ENCODE measurements at regions not wholly inside any gene's neighbourhood (a gene's known extent, or its start where the extent isn't known, plus 50 kb on each side); places are given as distances from the start of the nearest gene placed in this dataset.
"Not testable (repeated sequence)": the region's sequence is repeated elsewhere in the genome, so short reads cannot be mapped to it uniquely, and the experiment has no call there.

GRCh38 chr13:97866346-97866745, 87.1 kb upstream of the IPO5 start:
- intact Hi-C loops (cut with micrococcal nuclease), result no loop called here

- intact Hi-C loops (cut with micrococcal nuclease), result no loop called here
Observed at GRCh38 chr13:97866751-97867150, 86.7 kb upstream of the IPO5 start.

- intact Hi-C loops (cut with micrococcal nuclease), result no loop called here
Observed at GRCh38 chr13:97873398-97873797, 80.1 kb upstream of the IPO5 start.

GRCh38 chr13:97875218-97875617, 78.3 kb upstream of the IPO5 start:
- intact Hi-C loops (cut with micrococcal nuclease), result no loop called here

- intact Hi-C loops (cut with micrococcal nuclease), result no loop called here
Observed at GRCh38 chr13:97875911-97876310, 77.6 kb upstream of the IPO5 start.

- intact Hi-C loops (cut with micrococcal nuclease), result no loop called here
Observed at GRCh38 chr13:97878431-97879375, 74.8 kb upstream of the IPO5 start.

GRCh38 chr13:97879646-97880310, 73.7 kb upstream of the IPO5 start:
- intact Hi-C loops (cut with micrococcal nuclease), result no loop called here

GRCh38 chr13:97880311-97880675, 73.2 kb upstream of the IPO5 start:
- intact Hi-C loops (cut with micrococcal nuclease), result no loop called here

- intact Hi-C loops (cut with micrococcal nuclease), result no loop called here
Observed at GRCh38 chr13:97881556-97881955, 71.9 kb upstream of the IPO5 start.

GRCh38 chr13:97883396-97883795, 70.1 kb upstream of the IPO5 start:
- intact Hi-C loops (cut with micrococcal nuclease), result no loop called here

GRCh38 chr13:97884707-97885468, 68.6 kb upstream of the IPO5 start:
- intact Hi-C loops (cut with micrococcal nuclease), result no loop called here

- intact Hi-C loops (cut with micrococcal nuclease), result no loop called here
Observed at GRCh38 chr13:97885641-97886040, 67.8 kb upstream of the IPO5 start.

GRCh38 chr13:97889803-97890202, 63.7 kb upstream of the IPO5 start:
- intact Hi-C loops (cut with micrococcal nuclease), result no loop called here

- intact Hi-C loops (cut with micrococcal nuclease), result no loop called here
Observed at GRCh38 chr13:97890573-97890972, 62.9 kb upstream of the IPO5 start.

GRCh38 chr13:97891964-97892363, 61.5 kb upstream of the IPO5 start:
- intact Hi-C loops (cut with micrococcal nuclease), result not testable (repeated sequence)

GRCh38 chr13:97892717-97893116, 60.8 kb upstream of the IPO5 start:
- intact Hi-C loops (cut with micrococcal nuclease), result no loop called here

GRCh38 chr13:97895383-97895782, 58.1 kb upstream of the IPO5 start:
- intact Hi-C loops (cut with micrococcal nuclease), result no loop called here

- intact Hi-C loops (cut with micrococcal nuclease), result no loop called here
Observed at GRCh38 chr13:97896446-97896845, 57.0 kb upstream of the IPO5 start.

- intact Hi-C loops (cut with micrococcal nuclease), result no loop called here
Observed at GRCh38 chr13:97901716-97902115, 51.8 kb upstream of the IPO5 start.

Measured in T-helper 1 cell treated with Interleukin-12 subunit alpha and Interleukin-12 subunit beta and Interleukin-4 antibody, amounts not matched to agents 30 ng/mL and 1 ng/mL, for 36 hours (primary cell).